HG02852 (cell line): ENCODE measurements at regions not wholly inside any gene's neighbourhood (a gene's known extent, or its start where the extent isn't known, plus 50 kb on each side); places are given as distances from the start of the nearest gene placed in this dataset.

ENCODE experiments used
- ATAC-seq: cut with Tn5 transposase; IDR thresholded peaks from one replicate; pipeline ENCODE4 v1.9.1; 2021; ENCODE audit warnings: mild to moderate bottlenecking, moderate library complexity; ENCODE audit not compliant: unreplicated experiment

DNA sequence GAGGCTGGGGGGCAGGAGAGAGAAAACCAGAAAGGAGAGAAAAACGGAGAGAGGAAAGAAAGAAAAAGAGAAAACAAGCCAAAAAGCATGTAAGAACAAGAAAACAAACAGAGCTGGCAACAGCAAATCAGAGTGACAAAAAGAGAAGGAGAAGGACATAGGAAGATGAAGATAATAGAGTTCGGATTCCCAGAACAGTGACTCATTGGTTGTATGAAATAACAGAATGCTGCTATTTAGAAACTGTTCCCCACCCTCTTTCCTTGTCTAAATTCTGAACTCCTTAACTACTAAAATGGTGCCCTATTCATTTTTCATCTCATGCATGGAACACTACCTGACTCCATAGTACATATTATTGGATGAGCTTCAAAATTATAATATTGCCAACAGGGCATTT lies 317.4 kb downstream of the C11orf87 start:
- ATAC-seq, result no peak

DNA sequence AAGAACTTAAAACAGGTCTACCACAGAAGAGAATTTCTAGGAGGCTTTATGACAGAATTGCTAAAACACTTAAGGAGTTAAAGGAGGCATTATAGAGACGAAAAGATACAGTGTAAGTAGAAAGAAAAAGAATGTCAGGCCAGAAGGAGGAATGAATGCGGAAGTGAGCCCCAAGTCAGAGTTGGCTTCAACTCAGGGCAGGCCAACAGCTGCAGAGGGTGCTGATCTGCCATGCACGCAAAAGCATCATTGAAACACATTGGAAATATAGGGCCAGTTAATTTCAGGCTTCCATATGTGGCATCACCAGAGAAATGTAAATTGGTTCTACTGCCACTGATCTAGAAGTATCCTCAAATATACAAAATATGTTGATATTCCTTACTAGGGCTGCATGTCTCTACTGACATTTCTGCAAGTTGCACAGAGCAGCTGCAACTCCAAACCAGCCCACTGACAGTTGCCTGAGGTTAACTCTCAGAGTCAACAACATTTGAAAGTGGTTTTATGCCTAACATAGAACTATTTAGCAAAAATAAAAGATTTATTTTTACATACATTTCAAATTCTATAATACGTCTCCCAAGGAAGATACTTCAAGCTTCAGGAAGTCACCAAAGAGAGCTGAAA lies 324.1 kb downstream of the C11orf87 start:
- no peak for ATAC-seq

DNA sequence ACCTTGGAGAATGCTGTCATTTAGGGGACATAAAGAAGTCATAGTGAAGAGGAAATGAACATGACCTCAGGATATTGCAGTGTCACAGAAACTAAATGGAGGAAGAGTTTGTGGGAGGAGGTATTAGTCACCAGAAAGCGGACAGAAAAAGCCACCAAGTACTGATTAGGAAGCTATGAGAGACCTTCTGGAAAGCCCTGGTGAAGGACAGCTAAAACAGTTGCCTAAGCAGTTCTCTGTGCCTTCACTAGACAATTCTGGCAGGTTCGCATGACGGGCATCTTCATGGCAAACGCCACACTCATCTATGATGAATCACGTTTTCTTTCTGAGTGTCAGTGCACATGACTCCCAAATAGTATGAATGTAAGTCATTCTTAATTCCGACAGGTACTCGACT lies 325.8 kb downstream of the C11orf87 start:
- ATAC-seq, result peak; percentile 76

DNA sequence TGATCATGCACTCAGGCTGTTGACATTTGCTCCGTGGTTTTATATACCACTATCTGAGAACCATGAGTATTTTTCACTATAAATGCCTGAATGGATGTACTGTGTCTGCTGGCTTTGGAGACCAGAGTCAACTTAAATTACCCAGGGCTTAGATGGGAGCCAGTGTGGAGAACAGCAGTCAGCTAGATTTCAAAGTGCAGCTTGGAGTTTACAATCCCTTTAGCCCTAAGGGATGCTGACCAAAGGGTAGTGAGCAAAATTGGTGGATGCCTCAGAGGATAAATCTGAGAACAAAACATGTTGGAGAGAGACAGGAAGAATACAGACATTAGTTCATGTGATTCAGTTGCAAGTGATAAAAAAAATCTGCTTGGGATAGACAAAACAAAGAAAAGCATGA lies 327.5 kb downstream of the C11orf87 start:
- ATAC-seq, result no peak

DNA sequence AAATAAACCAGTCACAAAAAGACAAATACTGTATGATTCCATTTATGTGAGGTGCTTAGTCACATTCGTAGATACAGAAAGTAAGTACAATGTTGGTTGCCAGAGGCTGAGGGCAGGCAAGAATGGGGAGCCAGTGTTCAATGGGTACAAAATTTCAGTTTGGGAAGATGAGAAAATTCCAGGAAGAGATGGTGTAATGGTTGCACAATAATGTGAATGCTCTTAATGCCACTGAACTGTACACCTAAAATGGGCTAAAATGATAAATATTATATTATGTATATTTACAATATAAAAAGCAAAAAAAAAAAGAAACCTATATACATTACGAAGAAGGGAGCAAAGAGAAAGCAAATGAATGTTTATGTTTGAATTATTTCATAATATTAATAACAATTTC lies 329.0 kb downstream of the C11orf87 start:
- ATAC-seq, result no peak

DNA sequence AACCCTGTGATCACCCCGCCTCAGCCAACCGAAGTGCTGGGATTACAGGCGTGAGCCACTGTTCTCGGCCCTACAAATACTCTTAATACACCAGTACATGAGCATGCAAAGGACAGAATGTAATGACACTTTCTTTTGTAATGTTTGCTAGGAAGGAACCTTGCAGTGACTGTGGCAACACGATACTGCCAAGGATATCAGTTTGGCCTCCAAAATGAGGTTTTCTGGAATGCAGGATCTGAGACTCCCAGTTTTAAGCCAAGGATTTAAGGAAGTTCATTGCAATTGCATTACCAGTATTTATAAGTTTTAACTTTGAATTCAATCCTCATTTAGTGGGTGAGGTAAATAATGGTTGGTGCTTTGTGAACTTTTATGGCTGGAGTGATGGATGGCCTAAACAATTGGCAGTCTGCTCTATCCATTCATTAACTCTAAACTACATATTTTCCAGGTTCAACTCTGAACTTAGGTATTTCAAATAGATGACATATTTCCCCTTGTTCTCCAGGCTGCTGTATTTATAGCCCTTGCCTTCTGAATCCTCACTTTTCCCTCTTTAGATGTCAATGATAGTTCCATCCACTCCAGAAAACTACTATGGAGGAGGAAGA lies 330.3 kb downstream of the C11orf87 start:
- no peak for ATAC-seq

DNA sequence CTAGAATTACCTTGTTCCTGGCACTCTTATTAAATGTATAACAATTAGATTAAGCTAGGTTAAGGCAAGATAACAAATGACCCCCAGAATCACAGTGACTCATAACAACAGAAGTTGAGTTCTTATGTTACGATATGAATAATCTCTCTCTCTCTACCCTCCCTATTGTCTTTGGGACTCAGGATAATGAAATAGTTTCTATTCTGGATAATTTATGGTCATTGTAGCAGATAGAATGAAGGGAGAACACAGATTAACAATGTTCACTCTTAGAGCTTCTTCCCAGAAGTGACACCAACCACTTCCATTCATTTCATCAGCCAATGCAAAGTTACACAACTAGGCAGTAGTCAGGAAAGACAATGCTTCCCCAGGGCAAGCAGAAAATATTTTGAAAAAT lies 334.5 kb downstream of the C11orf87 start:
- ATAC-seq, result no peak

DNA sequence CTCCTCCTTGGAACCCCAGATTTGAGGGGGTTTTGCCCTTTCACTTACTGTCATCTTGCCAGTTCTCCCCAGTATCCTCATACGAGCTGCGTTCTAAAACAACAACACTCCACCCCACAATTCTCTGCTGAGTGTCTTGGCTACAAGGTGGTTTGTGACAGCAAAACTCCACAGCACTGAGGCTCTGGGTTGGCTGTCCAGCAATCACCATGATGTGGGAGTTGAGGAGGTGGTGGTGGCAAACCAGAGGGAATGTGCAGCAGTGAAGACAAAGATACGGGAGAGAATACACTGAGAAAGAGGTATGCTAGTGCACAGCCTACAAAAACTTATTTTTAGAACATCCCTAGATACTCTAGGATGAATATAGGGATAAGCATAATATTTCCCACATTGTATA lies 335.0 kb downstream of the C11orf87 start:
- ATAC-seq, result no peak

DNA sequence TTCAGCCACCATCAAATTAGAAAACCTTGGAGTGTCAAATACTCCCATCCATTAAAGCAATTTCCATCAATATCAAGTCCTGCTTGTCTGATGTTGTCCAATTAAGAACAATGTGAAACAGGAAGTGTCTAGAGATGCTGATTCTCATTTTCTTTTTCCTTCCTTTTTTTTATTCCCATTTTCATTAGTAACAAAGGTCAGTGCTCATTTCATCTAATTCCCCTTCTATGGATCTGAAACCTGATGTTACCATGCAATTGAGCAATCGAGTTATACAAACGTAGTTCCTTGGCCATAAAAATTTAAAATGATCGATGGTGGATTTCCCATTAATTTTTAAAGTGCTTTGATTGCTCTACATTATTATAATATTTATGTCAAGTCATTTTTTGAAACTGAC lies 330.6 kb upstream of the ZC3H12C start:
- ATAC-seq, result no peak

DNA sequence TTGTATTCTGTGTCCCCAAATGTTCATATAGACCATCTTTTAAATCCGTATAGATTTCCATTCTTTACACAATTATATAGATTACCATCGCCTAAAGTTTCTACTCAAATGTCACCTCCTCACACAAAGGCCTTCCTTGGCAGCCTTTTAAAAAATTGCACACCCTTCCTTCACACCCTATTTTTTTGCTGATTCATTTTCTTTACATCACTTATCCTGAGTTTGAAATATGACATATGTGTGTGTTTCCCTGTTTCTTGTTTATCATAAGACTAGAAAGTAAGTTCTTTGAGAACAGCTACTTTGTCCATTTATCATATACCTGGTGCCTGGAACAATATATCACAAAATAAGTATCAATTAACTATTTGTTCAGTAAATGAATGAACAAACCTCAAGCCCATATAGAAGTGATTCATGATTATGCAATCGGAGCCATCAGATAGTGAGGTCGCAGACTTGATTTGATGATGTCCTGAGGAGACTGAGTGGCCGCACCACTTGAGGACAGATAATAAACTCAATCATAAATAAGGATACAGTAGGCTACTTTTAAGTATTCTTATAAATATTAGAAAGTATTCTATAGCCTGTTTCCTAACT lies 327.4 kb upstream of the ZC3H12C start:
- no peak for ATAC-seq

DNA sequence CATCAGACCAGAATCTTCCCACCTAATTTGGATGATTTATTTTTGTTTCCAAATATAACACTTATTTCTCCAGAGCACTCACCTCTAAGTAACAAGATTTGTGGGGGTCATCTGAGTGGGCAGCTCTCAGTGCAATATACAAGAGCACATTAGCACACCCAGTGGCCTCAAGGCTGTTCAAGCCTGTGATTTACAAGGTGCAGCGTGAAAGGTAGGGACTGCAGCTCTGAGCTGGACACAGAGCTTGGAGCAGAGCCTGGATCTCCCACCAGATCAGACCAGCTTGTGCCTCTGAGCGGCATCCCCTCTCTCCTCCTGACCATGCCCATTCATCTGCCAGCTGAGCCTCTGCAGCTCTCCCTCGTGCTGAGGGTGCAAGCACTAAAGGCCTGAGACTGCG lies 323.3 kb upstream of the ZC3H12C start:
- no peak for ATAC-seq

DNA sequence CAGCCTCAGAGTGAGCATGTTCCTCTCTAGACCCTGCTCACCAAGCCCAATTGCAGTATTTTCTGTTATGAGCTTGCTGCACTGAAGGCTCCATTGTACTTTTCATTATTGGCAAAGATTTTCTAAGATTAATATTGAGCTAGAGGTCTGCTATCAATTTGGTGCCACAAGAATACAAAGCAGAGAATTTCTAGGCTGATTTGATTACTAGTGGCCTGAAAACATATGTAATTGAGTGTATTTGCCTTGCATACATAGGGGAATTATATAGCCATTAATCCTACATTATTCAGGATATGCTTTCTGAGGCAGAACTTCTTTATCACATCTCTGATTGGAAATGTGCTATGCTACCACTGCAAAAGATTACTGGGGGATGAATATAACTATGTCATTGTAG lies 322.9 kb upstream of the ZC3H12C start:
- ATAC-seq, result no peak

DNA sequence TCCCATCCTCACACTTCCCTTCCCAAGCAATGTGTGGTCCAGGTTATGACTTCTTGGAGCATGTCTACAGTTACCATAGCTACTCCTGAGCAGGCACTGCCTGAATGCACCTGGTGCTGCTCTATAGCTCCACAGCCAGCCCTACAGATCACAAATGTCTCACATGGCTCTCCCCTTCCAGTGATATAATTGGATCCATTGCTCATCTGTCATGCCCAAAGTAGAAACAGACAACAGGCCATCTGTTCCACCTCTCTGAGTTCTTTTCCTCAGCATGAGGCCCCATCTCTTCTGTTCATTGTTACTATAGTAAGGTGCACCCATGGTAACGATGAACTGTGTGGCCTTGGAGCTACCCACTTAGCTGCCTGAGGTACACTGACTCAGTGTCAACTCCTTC lies 320.3 kb upstream of the ZC3H12C start:
- no peak for ATAC-seq

DNA sequence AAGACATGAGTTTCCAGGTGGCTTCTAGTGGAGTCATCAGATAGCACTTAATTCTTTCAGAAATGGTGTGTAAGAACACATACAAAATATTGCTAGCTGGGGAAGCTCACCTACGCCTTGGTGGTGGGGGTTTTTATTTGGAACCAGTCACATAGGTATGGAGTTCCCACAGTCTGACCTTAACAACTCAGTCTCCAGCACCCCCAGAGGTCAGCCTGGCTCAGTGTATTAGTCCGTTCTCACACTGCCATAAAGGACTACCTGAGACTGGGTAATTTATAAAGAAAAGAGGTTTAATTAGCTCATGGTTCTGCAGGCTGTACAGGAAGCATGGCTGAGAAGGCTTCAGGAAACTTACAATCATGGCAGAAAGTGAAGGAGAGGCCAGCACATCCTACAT lies 317.5 kb upstream of the ZC3H12C start:
- ATAC-seq, result no peak

DNA sequence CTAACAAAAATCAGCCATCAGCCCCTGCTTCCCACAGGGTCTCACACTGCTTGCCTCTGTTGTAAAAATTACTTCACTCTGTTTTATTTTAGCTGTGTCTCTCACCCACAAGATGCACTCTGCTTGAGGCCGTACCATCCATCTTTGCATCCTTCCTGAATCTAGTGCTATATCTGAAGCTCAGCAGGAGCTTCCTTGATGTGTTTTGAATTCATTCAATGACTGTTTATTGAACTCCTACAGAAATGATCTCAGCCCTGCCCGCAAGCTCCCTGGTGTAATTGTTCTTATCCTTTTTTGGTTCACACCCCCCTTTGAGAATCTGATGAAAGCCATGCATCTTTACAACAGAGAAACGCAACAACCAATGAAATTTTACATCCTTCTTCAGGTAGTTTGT lies 310.2 kb upstream of the ZC3H12C start:
- no peak for ATAC-seq

DNA sequence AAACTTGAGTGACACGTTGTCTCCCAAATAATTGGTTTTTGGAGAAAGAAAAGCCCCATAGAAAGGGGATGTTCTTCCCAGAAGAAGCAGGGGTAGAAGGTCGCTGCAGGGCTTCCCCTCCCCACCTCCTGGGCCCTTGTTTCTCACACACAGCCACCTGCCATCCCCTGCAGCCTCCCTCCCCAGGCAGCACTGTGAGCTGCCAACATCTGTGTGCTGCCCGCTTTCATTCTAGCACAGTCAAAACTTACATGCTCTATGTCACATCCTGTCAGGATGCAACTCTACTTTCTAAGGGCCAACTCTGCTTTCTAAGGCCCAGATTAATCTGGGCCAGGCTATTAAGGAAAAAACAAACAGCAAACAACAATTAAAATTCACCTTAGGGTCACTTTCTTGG lies 309.4 kb upstream of the ZC3H12C start:
- peak; percentile 88 for ATAC-seq

DNA sequence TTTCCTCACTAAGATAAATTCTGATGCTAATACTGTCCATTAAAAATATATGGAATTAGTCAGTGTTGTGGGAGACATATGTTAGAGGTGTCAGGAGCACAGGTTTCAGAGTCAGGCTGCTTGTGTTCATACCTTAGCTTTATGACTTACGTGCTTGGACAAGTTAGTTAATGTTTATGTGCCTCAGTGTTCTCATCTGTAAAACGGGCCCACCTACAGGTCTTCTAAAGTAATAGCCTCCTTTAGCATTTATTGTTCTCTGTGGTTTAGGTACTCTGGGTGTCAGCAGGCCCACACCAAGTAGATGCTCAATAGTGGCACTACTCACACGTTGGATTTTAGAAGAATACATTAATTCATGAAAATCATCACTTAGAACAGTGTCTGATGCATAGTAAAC lies 308.7 kb upstream of the ZC3H12C start:
- no peak for ATAC-seq

DNA sequence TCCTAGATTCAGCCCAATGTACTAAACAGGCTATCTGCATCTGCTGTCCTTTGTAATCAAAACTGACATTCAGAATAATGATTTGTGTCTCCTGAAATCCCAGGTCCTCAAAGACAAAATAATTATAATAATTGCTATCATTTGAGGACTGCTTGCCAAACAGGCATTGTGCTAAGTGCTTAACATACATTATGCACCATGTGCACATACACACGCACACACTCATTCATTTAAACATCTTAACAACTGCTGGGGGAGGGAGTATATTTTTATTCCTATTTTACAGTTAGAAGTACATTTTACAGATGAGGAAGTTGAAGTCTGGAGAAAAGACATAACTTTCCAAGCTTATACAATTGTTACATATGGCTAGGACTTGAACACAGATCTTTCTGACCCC lies 308.0 kb upstream of the ZC3H12C start:
- no peak for ATAC-seq

DNA sequence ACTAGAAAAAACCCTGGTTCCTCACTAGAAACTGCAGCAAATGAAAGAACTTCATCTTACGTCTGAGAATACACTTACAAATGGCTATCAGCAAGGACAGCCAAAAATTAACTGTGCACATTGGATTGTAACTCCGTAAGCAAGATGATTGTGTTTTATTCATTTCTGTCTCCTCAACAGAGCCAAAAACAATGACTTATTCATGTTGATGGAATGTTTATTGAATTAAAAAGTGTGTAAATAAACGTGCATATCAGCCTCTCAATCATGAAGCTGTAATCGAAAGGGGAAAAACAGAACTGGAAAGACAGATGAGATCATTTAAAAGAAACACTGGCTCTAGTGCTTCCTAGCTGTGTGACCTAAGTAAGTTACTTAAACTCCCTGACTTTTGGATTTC lies 307.5 kb upstream of the ZC3H12C start:
- ATAC-seq, result no peak

DNA sequence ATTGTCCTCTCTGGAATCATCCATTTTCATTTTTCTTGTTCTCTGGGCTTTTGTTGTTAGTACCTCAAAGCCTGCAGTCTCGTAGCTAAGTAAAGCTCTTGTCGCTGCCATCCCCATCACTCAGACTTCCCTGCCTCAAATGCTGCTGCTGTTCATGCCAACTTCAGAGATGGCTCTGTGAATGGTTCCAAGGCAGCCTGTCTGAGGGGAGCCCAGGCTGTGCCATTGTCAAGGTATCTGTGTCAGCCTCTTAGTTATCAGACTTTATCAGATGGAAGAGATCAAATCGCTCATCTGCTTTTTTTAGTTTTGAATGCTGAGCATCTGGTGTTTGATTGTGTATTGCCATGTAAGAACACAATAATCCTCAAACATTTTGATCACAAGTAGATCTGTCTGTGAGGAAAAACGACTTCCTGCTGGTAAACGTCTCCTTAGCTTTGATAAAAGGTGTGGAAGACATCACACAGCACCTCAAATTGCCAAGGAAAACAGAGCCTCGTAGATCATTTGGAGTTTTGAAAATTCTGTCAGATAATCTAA lies 304.2 kb upstream of the ZC3H12C start:
- no peak for ATAC-seq

DNA sequence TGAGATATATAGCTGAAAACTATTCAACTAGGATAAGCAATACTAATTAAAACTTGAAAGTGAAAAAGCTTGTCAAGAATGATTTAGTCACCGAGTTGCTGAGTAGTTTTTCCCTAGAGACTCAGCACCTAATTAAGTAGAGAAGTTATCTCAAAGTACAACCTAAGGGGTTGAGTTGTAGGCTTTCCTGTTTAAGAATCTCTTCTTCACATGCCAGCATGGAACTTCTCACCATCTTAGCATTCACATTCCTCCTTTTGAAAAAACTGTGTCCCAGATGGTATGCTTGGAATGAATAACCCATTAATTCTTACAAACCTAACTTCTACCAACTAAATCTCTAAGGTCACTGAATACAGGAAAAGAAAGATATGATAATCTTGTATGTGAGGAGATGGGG lies 303.3 kb upstream of the ZC3H12C start:
- no peak for ATAC-seq

DNA sequence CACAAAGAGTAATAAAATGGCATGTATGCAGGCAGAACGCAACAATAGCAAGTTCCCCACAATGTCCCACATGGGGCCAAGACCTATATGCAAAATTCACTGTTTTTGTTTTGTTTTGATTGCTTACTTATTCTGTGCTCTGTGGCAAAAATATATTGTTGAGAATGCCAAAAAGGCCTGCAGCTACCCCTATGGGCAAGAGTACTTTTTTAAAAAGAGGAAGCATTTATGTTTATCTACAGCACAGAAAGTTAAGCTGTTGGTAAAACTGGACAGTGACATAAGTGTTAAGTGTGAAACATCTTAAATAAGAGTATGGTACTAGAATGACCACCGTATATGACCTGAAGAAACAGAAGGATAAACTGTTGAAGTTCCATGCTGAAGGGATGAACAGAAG lies 301.9 kb upstream of the ZC3H12C start:
- ATAC-seq, result no peak

DNA sequence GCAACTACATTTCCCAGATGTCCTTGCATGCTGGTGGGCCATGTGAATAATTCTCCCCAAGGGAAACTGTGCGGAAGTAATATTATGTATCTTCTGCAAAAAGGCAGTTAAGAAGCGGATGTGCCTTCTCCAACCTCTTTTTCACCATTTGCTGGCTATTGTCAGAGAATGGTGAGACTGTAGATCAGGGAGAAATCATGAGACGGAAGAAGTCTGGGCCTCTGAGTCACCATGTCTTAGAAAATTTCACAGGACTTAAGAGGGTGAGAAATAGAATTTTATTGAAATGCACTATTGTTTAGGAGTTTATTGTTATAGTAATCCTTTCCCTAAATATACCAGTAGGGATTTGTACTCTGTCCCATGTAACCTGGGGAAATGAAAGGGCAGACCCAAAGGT lies 298.7 kb upstream of the ZC3H12C start:
- ATAC-seq, result no peak
